ENCODE measurements at regions not wholly inside any gene's neighbourhood (a gene's known extent, or its start where the extent isn't known, plus 50 kb on each side); places are given as distances from the start of the nearest gene placed in this dataset.

GRCh38 chr7:156223935-156224832 lies 411.9 kb upstream of the SHH start:
- intact Hi-C loops (cut with micrococcal nuclease) = no loop called here
- H3K36me3 Mint-ChIP-seq (ENCODE audit: low read depth) = no peaks in the 10 kb centered on the region
- CTCF ChIA-PET = no interaction called here
- H3K27me3 Mint-ChIP-seq (ENCODE audit: low read depth) = peaks cover 4% of the 10 kb centered on the region
- H3K4me3 Mint-ChIP-seq = no peak overlapping the region
- no peaks in the 10 kb centered on the region for H3K4me1 Mint-ChIP-seq (ENCODE audit: low read depth)
- no peak overlapping the region for H3K27ac Mint-ChIP-seq
- peaks cover 1% of the 10 kb centered on the region for H3K9me3 Mint-ChIP-seq
- no peak for DNase-seq

GRCh38 chr7:156222611-156223010 lies 410.3 kb upstream of the SHH start:
- peaks cover 1% of the 10 kb centered on the region for H3K9me3 Mint-ChIP-seq
- intact Hi-C loops (cut with micrococcal nuclease) = no loop called here
- no peaks in the 10 kb centered on the region for H3K36me3 Mint-ChIP-seq (ENCODE audit: low read depth)
- no peak overlapping the region for H3K4me3 Mint-ChIP-seq
- no peak for DNase-seq
- CTCF ChIA-PET = no interaction called here
- peaks cover 4% of the 10 kb centered on the region for H3K27me3 Mint-ChIP-seq (ENCODE audit: low read depth)
- no peaks in the 10 kb centered on the region for H3K4me1 Mint-ChIP-seq (ENCODE audit: low read depth)
- no peak overlapping the region for H3K27ac Mint-ChIP-seq

GRCh38 chr7:156222151-156222550 lies 409.9 kb upstream of the SHH start:
- no peaks in the 10 kb centered on the region for H3K36me3 Mint-ChIP-seq (ENCODE audit: low read depth)
- no peak for DNase-seq
- no peak overlapping the region for H3K27ac Mint-ChIP-seq
- H3K4me1 Mint-ChIP-seq (ENCODE audit: low read depth) = no peaks in the 10 kb centered on the region
- H3K27me3 Mint-ChIP-seq (ENCODE audit: low read depth) = peaks cover under 1% of the 10 kb centered on the region
- CTCF ChIA-PET = no interaction called here
- intact Hi-C loops (cut with micrococcal nuclease) = no loop called here
- no peak overlapping the region for H3K4me3 Mint-ChIP-seq
- no peaks in the 10 kb centered on the region for H3K9me3 Mint-ChIP-seq

GRCh38 chr7:156220701-156221100 lies 408.4 kb upstream of the SHH start:
- Mint-ChIP-seq H3K4me1 (ENCODE audit: low read depth) (no peaks in the 10 kb centered on the region), H3K9me3 (no peaks in the 10 kb centered on the region), H3K4me3 (no peak overlapping the region), H3K27ac (no peak overlapping the region), H3K27me3 (ENCODE audit: low read depth) (no peaks in the 10 kb centered on the region), H3K36me3 (ENCODE audit: low read depth) (no peaks in the 10 kb centered on the region)
- CTCF ChIA-PET = no interaction called here
- intact Hi-C loops (cut with micrococcal nuclease) = no loop called here
- DNase-seq = no peak

- no peaks in the 10 kb centered on the region for H3K27me3 Mint-ChIP-seq (ENCODE audit: low read depth)
- CTCF ChIA-PET = no interaction called here
- intact Hi-C loops (cut with micrococcal nuclease) = no loop called here
- no peak for DNase-seq
- H3K27ac Mint-ChIP-seq = no peak overlapping the region
- H3K36me3 Mint-ChIP-seq (ENCODE audit: low read depth) = no peaks in the 10 kb centered on the region
- no peak overlapping the region for H3K4me3 Mint-ChIP-seq
- no peaks in the 10 kb centered on the region for H3K4me1 Mint-ChIP-seq (ENCODE audit: low read depth)
- H3K9me3 Mint-ChIP-seq = no peaks in the 10 kb centered on the region
Observed at GRCh38 chr7:156220078-156220605, 407.9 kb upstream of the SHH start.

GRCh38 chr7:156219307-156220077 lies 407.2 kb upstream of the SHH start:
- Mint-ChIP-seq H3K4me3 (no peak overlapping the region), H3K4me1 (ENCODE audit: low read depth) (no peaks in the 10 kb centered on the region), H3K27me3 (ENCODE audit: low read depth) (no peaks in the 10 kb centered on the region), H3K36me3 (ENCODE audit: low read depth) (no peaks in the 10 kb centered on the region), H3K9me3 (no peaks in the 10 kb centered on the region), H3K27ac (no peak overlapping the region)
- intact Hi-C loops (cut with micrococcal nuclease) = no loop called here
- CTCF ChIA-PET = interaction anchor here (0.6 kb wide), 1 partner anchor 252 kb away, joined by 5 read pairs; no protein-coding TSS in a partner anchor
- no peak for DNase-seq

GRCh38 chr7:156218544-156219306 lies 406.5 kb upstream of the SHH start:
- Mint-ChIP-seq H3K27ac (no peak overlapping the region), H3K36me3 (ENCODE audit: low read depth) (no peaks in the 10 kb centered on the region), H3K4me1 (ENCODE audit: low read depth) (no peaks in the 10 kb centered on the region), H3K27me3 (ENCODE audit: low read depth) (no peaks in the 10 kb centered on the region), H3K4me3 (no peak overlapping the region), H3K9me3 (no peaks in the 10 kb centered on the region)
- CTCF ChIA-PET = interaction anchor here (0.6 kb wide), 1 partner anchor 251 kb away, joined by 5 read pairs; no protein-coding TSS in a partner anchor
- intact Hi-C loops (cut with micrococcal nuclease) = no loop called here
- no peak for DNase-seq

- H3K36me3 Mint-ChIP-seq (ENCODE audit: low read depth) = no peaks in the 10 kb centered on the region
- H3K27me3 Mint-ChIP-seq (ENCODE audit: low read depth) = no peaks in the 10 kb centered on the region
- CTCF ChIA-PET = no interaction called here
- no peak overlapping the region for H3K4me3 Mint-ChIP-seq
- H3K9me3 Mint-ChIP-seq = no peaks in the 10 kb centered on the region
- H3K4me1 Mint-ChIP-seq (ENCODE audit: low read depth) = no peaks in the 10 kb centered on the region
- no peak for DNase-seq
- no peak overlapping the region for H3K27ac Mint-ChIP-seq
- intact Hi-C loops (cut with micrococcal nuclease) = no loop called here
Observed at GRCh38 chr7:156217803-156218202, 405.5 kb upstream of the SHH start.

- no peak overlapping the region for H3K4me3 Mint-ChIP-seq
- H3K36me3 Mint-ChIP-seq (ENCODE audit: low read depth) = no peaks in the 10 kb centered on the region
- intact Hi-C loops (cut with micrococcal nuclease) = no loop called here
- CTCF ChIA-PET = no interaction called here
- no peaks in the 10 kb centered on the region for H3K4me1 Mint-ChIP-seq (ENCODE audit: low read depth)
- H3K27ac Mint-ChIP-seq = no peak overlapping the region
- no peak for DNase-seq
- H3K9me3 Mint-ChIP-seq = no peaks in the 10 kb centered on the region
- H3K27me3 Mint-ChIP-seq (ENCODE audit: low read depth) = no peaks in the 10 kb centered on the region
Observed at GRCh38 chr7:156209087-156209486, 396.8 kb upstream of the SHH start.

GRCh38 chr7:156207306-156207705 lies 395.0 kb upstream of the SHH start:
- H3K4me1 Mint-ChIP-seq (ENCODE audit: low read depth) = no peaks in the 10 kb centered on the region
- H3K27ac Mint-ChIP-seq = no peak overlapping the region
- H3K9me3 Mint-ChIP-seq = no peaks in the 10 kb centered on the region
- H3K4me3 Mint-ChIP-seq = no peak overlapping the region
- intact Hi-C loops (cut with micrococcal nuclease) = no loop called here
- CTCF ChIA-PET = no interaction called here
- H3K36me3 Mint-ChIP-seq (ENCODE audit: low read depth) = no peaks in the 10 kb centered on the region
- DNase-seq = no peak
- no peaks in the 10 kb centered on the region for H3K27me3 Mint-ChIP-seq (ENCODE audit: low read depth)

- Mint-ChIP-seq H3K27ac (no peak overlapping the region), H3K27me3 (ENCODE audit: low read depth) (no peaks in the 10 kb centered on the region), H3K36me3 (ENCODE audit: low read depth) (no peaks in the 10 kb centered on the region), H3K4me1 (ENCODE audit: low read depth) (no peaks in the 10 kb centered on the region), H3K9me3 (no peaks in the 10 kb centered on the region), H3K4me3 (no peak overlapping the region)
- CTCF ChIA-PET = no interaction called here
- DNase-seq = no peak
- intact Hi-C loops (cut with micrococcal nuclease) = no loop called here
Observed at GRCh38 chr7:156206174-156206573, 393.9 kb upstream of the SHH start.

- Mint-ChIP-seq H3K36me3 (ENCODE audit: low read depth) (no peaks in the 10 kb centered on the region), H3K27me3 (ENCODE audit: low read depth) (no peaks in the 10 kb centered on the region), H3K4me1 (ENCODE audit: low read depth) (no peaks in the 10 kb centered on the region), H3K9me3 (no peaks in the 10 kb centered on the region), H3K4me3 (no peak overlapping the region), H3K27ac (no peak overlapping the region)
- CTCF ChIA-PET = no interaction called here
- no peak for DNase-seq
- intact Hi-C loops (cut with micrococcal nuclease) = no loop called here
Observed at GRCh38 chr7:156204820-156205219, 392.6 kb upstream of the SHH start.

Measured in activated naive CD4-positive, alpha-beta T cell treated with anti-CD3 and anti-CD28 coated beads for 36 hours (primary cell).